ENCODE measurements at regions not wholly inside any gene's neighbourhood (a gene's known extent, or its start where the extent isn't known, plus 50 kb on each side); places are given as distances from the start of the nearest gene placed in this dataset.

DNA sequence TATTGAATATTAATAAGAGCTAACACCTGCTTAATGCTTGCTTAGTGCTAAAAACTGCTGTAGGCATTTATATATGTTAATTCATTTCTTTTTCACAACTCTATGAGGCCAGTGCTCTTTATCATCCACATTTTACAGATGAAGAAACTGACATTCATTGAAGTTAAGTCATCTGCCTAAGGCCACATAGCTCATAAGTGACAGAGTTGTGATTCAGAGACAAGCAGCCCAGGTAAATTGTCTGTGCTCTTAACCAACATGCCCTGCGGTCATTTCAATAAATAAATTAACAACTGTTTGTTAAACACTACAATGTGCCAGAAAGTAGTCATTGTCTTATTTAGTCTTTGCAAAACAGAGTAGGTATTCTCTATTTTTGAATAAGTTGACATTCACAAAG lies 1354.4 kb upstream of the C9orf72 start:
- no peaks in the 10 kb centered on the region for H3K27me3 ChIP-seq (replicated peaks; ENCODE audit: insufficient read depth, low read length)
- H4K20me1 ChIP-seq (ENCODE audit: insufficient read depth, low read length): no peaks in the 10 kb centered on the region
- no peaks in the 10 kb centered on the region for H3F3A ChIP-seq (ENCODE audit: insufficient read depth, low read length)
- H3K36me3 ChIP-seq (replicated peaks; ENCODE audit: insufficient read depth, low read length): no peaks in the 10 kb centered on the region
- H3K79me2 ChIP-seq (ENCODE audit: low read length): no peaks in the 10 kb centered on the region
- H3K27ac ChIP-seq (ENCODE audit: low read length): no peak overlapping the region
- no peak for DNase-seq
- no peaks in the 10 kb centered on the region for H3K9me2 ChIP-seq (replicated peaks; ENCODE audit: insufficient read depth, low read length)
- no peak overlapping the region for H3K9ac ChIP-seq (ENCODE audit: low read length)
- no peak overlapping the region for H3K4me3 ChIP-seq (ENCODE audit: low read length)
- H2AFZ ChIP-seq (ENCODE audit: low read length): no peak overlapping the region
- no peaks in the 10 kb centered on the region for H3K9me3 ChIP-seq (replicated peaks; ENCODE audit: insufficient read depth, low read length)
- TF ChIP-seq EZH2phosphoT487 (IDR thresholded peaks at IDR 0.05; ENCODE audit: low read length) (no peak), EZH2 (optimal IDR thresholded peaks at IDR 0.05; ENCODE audit: low read depth, low read length) (no peak)
- TF ChIP-seq, protein P1, sequence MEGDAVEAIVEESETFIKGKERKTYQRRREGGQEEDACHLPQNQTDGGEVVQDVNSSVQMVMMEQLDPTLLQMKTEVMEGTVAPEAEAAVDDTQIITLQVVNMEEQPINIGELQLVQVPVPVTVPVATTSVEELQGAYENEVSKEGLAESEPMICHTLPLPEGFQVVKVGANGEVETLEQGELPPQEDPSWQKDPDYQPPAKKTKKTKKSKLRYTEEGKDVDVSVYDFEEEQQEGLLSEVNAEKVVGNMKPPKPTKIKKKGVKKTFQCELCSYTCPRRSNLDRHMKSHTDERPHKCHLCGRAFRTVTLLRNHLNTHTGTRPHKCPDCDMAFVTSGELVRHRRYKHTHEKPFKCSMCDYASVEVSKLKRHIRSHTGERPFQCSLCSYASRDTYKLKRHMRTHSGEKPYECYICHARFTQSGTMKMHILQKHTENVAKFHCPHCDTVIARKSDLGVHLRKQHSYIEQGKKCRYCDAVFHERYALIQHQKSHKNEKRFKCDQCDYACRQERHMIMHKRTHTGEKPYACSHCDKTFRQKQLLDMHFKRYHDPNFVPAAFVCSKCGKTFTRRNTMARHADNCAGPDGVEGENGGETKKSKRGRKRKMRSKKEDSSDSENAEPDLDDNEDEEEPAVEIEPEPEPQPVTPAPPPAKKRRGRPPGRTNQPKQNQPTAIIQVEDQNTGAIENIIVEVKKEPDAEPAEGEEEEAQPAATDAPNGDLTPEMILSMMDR (IDR thresholded peaks at IDR 0.05; ENCODE audit: low read length): no peak
- H3K4me1 ChIP-seq (ENCODE audit: low read length): no peaks in the 10 kb centered on the region
- no peak overlapping the region for H3K4me2 ChIP-seq (ENCODE audit: low read depth, low read length)

DNA sequence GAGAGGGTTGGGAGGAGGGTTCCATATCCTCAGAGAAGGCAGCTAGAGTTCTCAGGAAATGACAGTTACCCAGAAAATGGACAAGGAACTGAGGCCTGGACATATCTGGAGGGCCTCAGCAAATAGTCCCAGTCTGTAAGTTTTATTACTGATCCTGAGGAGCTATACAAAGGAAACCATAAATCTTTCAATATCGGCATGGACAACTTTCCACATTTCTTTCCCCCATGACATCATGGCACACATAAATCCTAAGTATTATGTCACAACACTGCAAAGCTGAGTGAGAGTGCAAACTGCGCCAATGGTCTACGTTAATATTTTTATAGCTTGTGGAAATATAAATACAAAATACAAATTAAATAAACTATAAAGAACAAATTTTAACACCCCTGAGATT lies 1356.2 kb upstream of the C9orf72 start:
- H4K20me1 ChIP-seq (ENCODE audit: insufficient read depth, low read length): no peaks in the 10 kb centered on the region
- no peaks in the 10 kb centered on the region for H3K9me3 ChIP-seq (replicated peaks; ENCODE audit: insufficient read depth, low read length)
- H3K79me2 ChIP-seq (ENCODE audit: low read length): no peaks in the 10 kb centered on the region
- no peaks in the 10 kb centered on the region for H3K4me1 ChIP-seq (ENCODE audit: low read length)
- no peaks in the 10 kb centered on the region for H3K9me2 ChIP-seq (replicated peaks; ENCODE audit: insufficient read depth, low read length)
- no peak for TF ChIP-seq EZH2phosphoT487 (IDR thresholded peaks at IDR 0.05; ENCODE audit: low read length)
- no peak for TF ChIP-seq EZH2 (optimal IDR thresholded peaks at IDR 0.05; ENCODE audit: low read depth, low read length)
- TF ChIP-seq, protein P1 (IDR thresholded peaks at IDR 0.05; ENCODE audit: low read length): no peak
- no peak for DNase-seq
- no peak overlapping the region for H3K4me2 ChIP-seq (ENCODE audit: low read depth, low read length)
- no peaks in the 10 kb centered on the region for H3K36me3 ChIP-seq (replicated peaks; ENCODE audit: insufficient read depth, low read length)
- no peak overlapping the region for H3K9ac ChIP-seq (ENCODE audit: low read length)
- no peak overlapping the region for H2AFZ ChIP-seq (ENCODE audit: low read length)
- H3F3A ChIP-seq (ENCODE audit: insufficient read depth, low read length): no peaks in the 10 kb centered on the region
- no peak overlapping the region for H3K27ac ChIP-seq (ENCODE audit: low read length)
- H3K4me3 ChIP-seq (ENCODE audit: low read length): no peak overlapping the region
- H3K27me3 ChIP-seq (replicated peaks; ENCODE audit: insufficient read depth, low read length): no peaks in the 10 kb centered on the region

DNA sequence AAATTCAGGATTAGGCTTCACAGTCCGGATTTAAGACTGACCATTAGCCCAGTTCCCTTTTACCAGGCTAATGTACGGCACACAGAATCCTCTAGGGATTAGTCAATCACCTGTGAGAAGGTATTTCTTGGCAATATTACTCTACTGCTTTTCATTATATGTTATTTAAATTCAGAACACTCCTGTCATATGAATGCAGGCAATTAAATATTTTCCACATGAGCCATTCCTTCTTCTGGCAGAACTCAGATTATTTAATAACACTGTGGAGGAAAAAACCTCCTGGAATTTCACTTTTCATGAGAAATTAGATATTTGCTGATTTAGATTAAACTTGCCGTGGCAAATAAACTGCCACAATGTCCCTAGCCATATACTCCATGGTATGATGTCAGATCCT lies 1357.5 kb upstream of the C9orf72 start:
- Histone ChIP-seq H3K9me3 (replicated peaks; ENCODE audit: insufficient read depth, low read length) (no peaks in the 10 kb centered on the region), H4K20me1 (ENCODE audit: insufficient read depth, low read length) (no peaks in the 10 kb centered on the region), H3K79me2 (ENCODE audit: low read length) (no peaks in the 10 kb centered on the region), H3K36me3 (replicated peaks; ENCODE audit: insufficient read depth, low read length) (no peaks in the 10 kb centered on the region), H3K4me3 (ENCODE audit: low read length) (no peak overlapping the region), H3K27ac (ENCODE audit: low read length) (no peak overlapping the region), H3K4me1 (ENCODE audit: low read length) (no peaks in the 10 kb centered on the region), H3F3A (ENCODE audit: insufficient read depth, low read length) (no peaks in the 10 kb centered on the region), H3K9me2 (replicated peaks; ENCODE audit: insufficient read depth, low read length) (no peaks in the 10 kb centered on the region), H3K9ac (ENCODE audit: low read length) (no peak overlapping the region), H2AFZ (ENCODE audit: low read length) (no peak overlapping the region), H3K27me3 (replicated peaks; ENCODE audit: insufficient read depth, low read length) (no peaks in the 10 kb centered on the region), H3K4me2 (ENCODE audit: low read depth, low read length) (no peak overlapping the region)
- no peak for DNase-seq
- no peak for TF ChIP-seq EZH2phosphoT487 (IDR thresholded peaks at IDR 0.05; ENCODE audit: low read length)
- TF ChIP-seq, protein P1 (IDR thresholded peaks at IDR 0.05; ENCODE audit: low read length): no peak
- TF ChIP-seq EZH2 (optimal IDR thresholded peaks at IDR 0.05; ENCODE audit: low read depth, low read length): no peak
